GM23248 (cell line): ENCODE measurements at regions not wholly inside any gene's neighbourhood (a gene's known extent, or its start where the extent isn't known, plus 50 kb on each side); places are given as distances from the start of the nearest gene placed in this dataset.
A peak's percentile ranks its signal among the peaks of the same experiment; 100 is the strongest.

Source experiments
- DNase-seq: peaks from one replicate; pipeline ENCODE4 v3.0.0-alpha.2; 2015
- H2AFZ ChIP-seq: fragments of 200-600 bp; sonication (generic); 2 replicates; pipeline ENCODE4 v1.6.1; 2016; ENCODE audit warnings: antibody characterized with exemption
- H3F3A ChIP-seq: fragments of 200-600 bp; sonication (generic); 2 replicates; pipeline ENCODE4 v1.6.1; 2016; ENCODE audit warnings: mild to moderate bottlenecking, antibody characterized with exemption, mixed run types; ENCODE audit not compliant: insufficient read depth
- H3K27ac ChIP-seq: fragments of 200-600 bp; sonication (generic); 2 replicates; pipeline ENCODE4 v1.5.1; 2016; ENCODE audit warnings: mild to moderate bottlenecking
- H3K27me3 ChIP-seq: fragments of 200-600 bp; sonication (generic); replicated peaks from 2 replicates; pipeline ENCODE4 v1.6.1; 2016; ENCODE audit warnings: mild to moderate bottlenecking; ENCODE audit not compliant: insufficient read depth
- H3K36me3 ChIP-seq: fragments of 200-600 bp; sonication (generic); 2 replicates; pipeline ENCODE4 v1.6.1; 2016; ENCODE audit warnings: low read depth, mild to moderate bottlenecking
- H3K4me1 ChIP-seq: fragments of 200-600 bp; sonication (generic); 2 replicates; pipeline ENCODE4 v1.6.1; 2016; ENCODE audit warnings: mild to moderate bottlenecking; ENCODE audit not compliant: insufficient read depth
- H3K4me2 ChIP-seq: fragments of 200-600 bp; sonication (generic); one replicate; pipeline ENCODE4 v1.6.1; 2016; ENCODE audit warnings: mild to moderate bottlenecking; ENCODE audit not compliant: unreplicated experiment
- H3K4me3 ChIP-seq: fragments of 200-600 bp; sonication (generic); 2 replicates; pipeline ENCODE4 v1.5.1; 2016; ENCODE audit warnings: mild to moderate bottlenecking
- H3K79me2 ChIP-seq: fragments of 200-600 bp; sonication (generic); 2 replicates; pipeline ENCODE4 v1.6.1; 2016; ENCODE audit warnings: mild to moderate bottlenecking; ENCODE audit not compliant: insufficient read depth
- H3K9ac ChIP-seq: fragments of 200-600 bp; sonication (generic); 2 replicates; pipeline ENCODE4 v1.6.1; 2016; ENCODE audit warnings: mild to moderate bottlenecking
- H3K9me2 ChIP-seq: fragments of 200-600 bp; sonication (generic); 2 replicates; pipeline ENCODE4 v1.6.1; 2016; ENCODE audit warnings: mixed run types, mild to moderate bottlenecking, moderate library complexity; ENCODE audit not compliant: insufficient read depth
- H3K9me3 ChIP-seq: fragments of 200-600 bp; sonication (generic); one replicate; pipeline ENCODE4 v1.6.1; 2017; ENCODE audit warnings: low read depth
- H4K20me1 ChIP-seq: fragments of 200-600 bp; sonication (generic); 2 replicates; pipeline ENCODE4 v1.6.0; 2016; ENCODE audit not compliant: insufficient read depth
- EZH2 ChIP-seq: fragments of 200-600 bp; sonication (generic); IDR thresholded peaks from 2 replicates; pipeline ENCODE4 v1.6.1; 2018; ENCODE audit warnings: antibody characterized with exemption, mild to moderate bottlenecking; ENCODE audit not compliant: insufficient read depth, poor library complexity, severe bottlenecking
- EZH2phosphoT487 ChIP-seq: fragments of 200-600 bp; sonication (generic); IDR thresholded peaks from 2 replicates; pipeline ENCODE4 v1.6.1; 2018; ENCODE audit warnings: antibody characterized with exemption, moderate library complexity, mild to moderate bottlenecking, low read depth; ENCODE audit not compliant: insufficient read depth
- WGBS, 2 experiments: methylation state at CpG; one replicate each; pipeline ENCODE4 v1.1.6; 2015 to 2017; ENCODE audit warnings: low lambda C conversion rate in 2 of 2, low coverage in 1 of 2; ENCODE audit errors: missing lambda C conversion rate in 2 of 2; 5-methylcytosine and 5-hydroxymethylcytosine counted together
- in situ Hi-C: fragments of 300-500 bp; cut with MboI; formaldehyde crosslinking; loops from 2 replicates; pipeline ENCODE4 v1.15.0; 2020

DNA sequence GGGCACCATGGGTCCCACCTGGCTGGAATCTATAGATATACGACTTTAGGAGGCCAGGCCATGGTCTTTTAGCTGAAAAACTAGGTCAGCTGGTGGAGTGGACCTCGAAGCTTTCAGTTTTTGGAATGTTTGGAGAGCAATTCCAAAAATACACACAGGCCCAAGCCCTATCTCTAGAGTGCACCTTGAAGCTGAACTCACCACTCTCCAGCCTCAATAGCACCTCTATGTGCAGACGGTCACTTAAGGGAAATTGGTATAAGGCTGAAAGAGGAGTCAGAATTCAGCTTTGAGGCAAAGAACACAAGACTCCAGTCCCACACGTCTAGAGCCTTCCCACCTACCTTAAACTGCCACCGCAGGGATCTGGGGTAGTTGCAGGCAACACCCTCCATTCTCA, 56.4 kb upstream of the KATNAL1 start:
- no peak for DNase-seq
- H3K9me2 ChIP-seq, result no peaks in the 10 kb centered on the region
- peak overlapping the region; percentile 91 for H2AFZ ChIP-seq
- 92 to 94% methylated on average over 5 of the region's 5 CpGs for WGBS, 2 experiments
- no peaks in the 10 kb centered on the region for H3K79me2 ChIP-seq
- no peak overlapping the region for H3K9ac ChIP-seq
- H4K20me1 ChIP-seq, result no peaks in the 10 kb centered on the region
- H3K27me3 ChIP-seq, result no peaks in the 10 kb centered on the region
- no peak overlapping the region for H3K27ac ChIP-seq
- H3K9me3 ChIP-seq, result no peaks in the 10 kb centered on the region
- H3F3A ChIP-seq, result peaks cover 6% of the 10 kb centered on the region; the same call in 1 of the 2 replicates
- H3K4me2 ChIP-seq, result no peak overlapping the region
- TF ChIP-seq EZH2phosphoT487 (no peak), EZH2 (no peak)
- H3K36me3 ChIP-seq, result no peaks in the 10 kb centered on the region
- H3K4me1 ChIP-seq, result peaks cover 26% of the 10 kb centered on the region
- no peak overlapping the region for H3K4me3 ChIP-seq
- in situ Hi-C loops, result no loop called here

DNA sequence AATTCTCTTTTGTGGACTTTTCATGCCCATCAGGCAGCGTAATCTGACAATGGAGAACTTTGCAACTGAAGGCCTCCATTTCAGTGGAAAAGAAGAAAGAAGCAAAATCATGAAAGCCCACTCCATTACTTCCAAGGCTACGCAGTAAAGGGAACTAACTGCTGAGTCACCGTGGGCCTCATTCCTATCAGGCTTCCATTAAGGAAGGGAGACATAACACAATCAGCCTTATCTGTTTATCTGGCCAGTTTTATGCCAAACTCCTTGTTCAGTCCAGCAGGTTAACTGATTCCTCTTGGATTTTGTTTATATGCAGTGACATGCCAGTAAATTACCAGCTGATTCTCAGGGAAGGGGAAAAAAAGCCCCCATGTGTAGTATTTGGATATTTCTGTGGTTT, 56.8 kb upstream of the KATNAL1 start:
- Histone ChIP-seq H4K20me1 (no peaks in the 10 kb centered on the region), H3K27me3 (no peaks in the 10 kb centered on the region), H3F3A (peaks cover 6% of the 10 kb centered on the region; the same call in 1 of the 2 replicates), H3K27ac (no peak overlapping the region), H3K9me2 (no peaks in the 10 kb centered on the region), H2AFZ (peak overlapping the region; percentile 91), H3K9me3 (no peaks in the 10 kb centered on the region), H3K9ac (no peak overlapping the region), H3K4me1 (peaks cover 26% of the 10 kb centered on the region), H3K36me3 (no peaks in the 10 kb centered on the region), H3K4me3 (no peak overlapping the region), H3K79me2 (no peaks in the 10 kb centered on the region), H3K4me2 (peak overlapping the region; percentile 56)
- 87 to 92% methylated on average over 3 of the region's 3 CpGs for WGBS, 2 experiments
- peak; percentile 23 for DNase-seq
- in situ Hi-C loops, result no loop called here
- TF ChIP-seq EZH2 (no peak), EZH2phosphoT487 (no peak)

DNA sequence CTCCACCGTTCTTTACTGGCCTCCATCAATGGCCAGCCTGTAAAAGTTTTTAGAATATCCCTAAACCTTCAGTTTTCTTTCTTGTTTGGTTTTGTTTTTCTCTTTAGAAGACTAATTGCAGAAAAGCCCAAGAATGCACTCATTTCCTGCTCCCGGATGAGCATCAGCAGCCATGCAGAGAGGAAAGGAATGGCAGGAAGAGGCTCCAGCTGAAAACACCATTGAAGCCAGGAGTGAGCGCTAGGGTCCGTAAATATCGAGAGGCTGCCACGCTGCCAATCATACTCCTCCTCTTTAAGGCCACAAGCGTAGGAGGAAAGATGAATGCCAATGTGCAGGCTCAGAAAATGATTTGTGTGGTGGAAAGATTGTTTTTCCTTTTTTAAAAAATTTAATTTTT, 57.4 kb upstream of the UBE2L5 start:
- Histone ChIP-seq H3K27me3 (no peaks in the 10 kb centered on the region), H2AFZ (peak overlapping the region; percentile 91), H4K20me1 (no peaks in the 10 kb centered on the region), H3K4me1 (peaks cover 26% of the 10 kb centered on the region), H3K9me3 (no peaks in the 10 kb centered on the region), H3K9me2 (no peaks in the 10 kb centered on the region), H3K4me2 (peak overlapping the region; percentile 56), H3K4me3 (peak overlapping the region; percentile 22), H3K36me3 (no peaks in the 10 kb centered on the region), H3K27ac (peak overlapping the region; percentile 29), H3F3A (peaks cover 6% of the 10 kb centered on the region; the same call in 1 of the 2 replicates), H3K9ac (peak overlapping the region; percentile 15; the same call in 1 of the 2 replicates), H3K79me2 (no peaks in the 10 kb centered on the region)
- peak; percentile 51 for DNase-seq
- TF ChIP-seq EZH2phosphoT487 (no peak), EZH2 (no peak)
- 15 to 16% methylated on average over 7 of the region's 7 CpGs for WGBS, 2 experiments
- in situ Hi-C loops, result no loop called here

DNA sequence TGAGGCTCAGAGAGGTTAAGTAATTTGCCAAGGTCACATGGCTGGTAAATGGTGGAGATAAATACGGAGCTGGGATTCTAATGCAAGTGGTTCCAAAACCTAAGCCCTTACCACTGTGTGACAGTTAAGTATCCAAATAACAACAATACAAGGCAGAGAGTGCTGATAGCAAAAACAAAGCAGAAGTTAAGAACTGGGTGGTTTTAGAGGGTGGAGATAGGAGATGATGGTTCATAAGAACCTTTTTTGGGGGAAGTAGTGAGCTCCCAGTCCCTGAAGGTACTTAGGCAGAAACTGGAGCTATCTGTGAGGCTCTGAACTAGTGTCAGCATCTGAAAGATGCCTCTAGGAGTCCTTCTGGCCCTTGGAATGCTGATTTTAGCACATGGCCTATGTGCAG, 56.2 kb upstream of the UBE2L5 start:
- Histone ChIP-seq H3K9me3 (no peaks in the 10 kb centered on the region), H3K79me2 (no peaks in the 10 kb centered on the region), H3K4me2 (no peak overlapping the region), H4K20me1 (no peaks in the 10 kb centered on the region), H3K27me3 (no peaks in the 10 kb centered on the region), H3F3A (peaks cover 6% of the 10 kb centered on the region; the same call in 1 of the 2 replicates), H3K4me1 (peaks cover 26% of the 10 kb centered on the region), H3K9me2 (no peaks in the 10 kb centered on the region), H3K36me3 (no peaks in the 10 kb centered on the region), H3K4me3 (no peak overlapping the region), H3K27ac (no peak overlapping the region), H3K9ac (no peak overlapping the region), H2AFZ (0 out of 2 replicates have a peak overlapping the region, but pooled peaks have one; percentile 91)
- 94 to 95% methylated on average over 1 of the region's 1 CpG for WGBS, 2 experiments
- in situ Hi-C loops, result no loop called here
- no peak for DNase-seq
- TF ChIP-seq EZH2phosphoT487, result no peak
- no peak for TF ChIP-seq EZH2

DNA sequence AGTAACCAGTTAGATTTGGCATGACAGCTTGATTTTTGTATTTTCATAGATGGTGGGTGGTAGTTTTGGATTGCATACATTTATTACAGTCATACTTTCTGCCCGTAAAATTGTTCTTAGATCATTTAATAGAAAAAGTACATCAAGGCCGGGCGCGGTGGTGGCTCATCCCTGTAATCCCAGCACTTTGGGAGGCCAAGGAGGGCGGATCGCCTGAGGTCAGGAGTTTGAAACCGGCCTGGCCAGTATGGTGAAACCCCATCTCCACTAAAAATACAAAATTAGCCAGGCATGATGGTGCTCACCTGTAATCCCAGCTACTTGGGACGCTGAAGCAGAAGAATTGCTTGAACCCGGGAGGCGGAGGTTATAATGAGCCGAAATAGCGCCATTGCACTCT, 55.0 kb upstream of the UBE2L5 start:
- H3K4me1 ChIP-seq, result peaks cover 34% of the 10 kb centered on the region
- H3K27me3 ChIP-seq, result no peaks in the 10 kb centered on the region
- DNase-seq, result no peak
- no peak overlapping the region for H3K4me2 ChIP-seq
- no peaks in the 10 kb centered on the region for H3K9me3 ChIP-seq
- in situ Hi-C loops, result no loop called here
- H3K4me3 ChIP-seq, result no peak overlapping the region
- no peak overlapping the region for H2AFZ ChIP-seq
- no peaks in the 10 kb centered on the region for H4K20me1 ChIP-seq
- no peak overlapping the region for H3K27ac ChIP-seq
- WGBS, 2 experiments, result 97 to 99% methylated on average over 12 of the region's 12 CpGs
- no peaks in the 10 kb centered on the region for H3K79me2 ChIP-seq
- H3K9ac ChIP-seq, result no peak overlapping the region
- no peak for TF ChIP-seq EZH2
- no peak for TF ChIP-seq EZH2phosphoT487
- H3F3A ChIP-seq, result peaks cover 6% of the 10 kb centered on the region; the same call in 1 of the 2 replicates
- H3K9me2 ChIP-seq, result no peaks in the 10 kb centered on the region
- no peaks in the 10 kb centered on the region for H3K36me3 ChIP-seq
